ENCODE measurements at regions not wholly inside any gene's neighbourhood (a gene's known extent, or its start where the extent isn't known, plus 50 kb on each side); places are given as distances from the start of the nearest gene placed in this dataset.

GRCh38 chr14:85281921-85282320, 248.0 kb upstream of the FLRT2 start:
- TF ChIP-seq CTCF (IDR thresholded peaks at IDR 0.05): no peak
- TF ChIP-seq POLR2A (IDR thresholded peaks at IDR 0.05): no peak
